ENCODE measurements at regions not wholly inside any gene's neighbourhood (a gene's known extent, or its start where the extent isn't known, plus 50 kb on each side); places are given as distances from the start of the nearest gene placed in this dataset.
"Not testable (repeated sequence)": the region's sequence is repeated elsewhere in the genome, so short reads cannot be mapped to it uniquely, and the experiment has no call there.

DNA sequence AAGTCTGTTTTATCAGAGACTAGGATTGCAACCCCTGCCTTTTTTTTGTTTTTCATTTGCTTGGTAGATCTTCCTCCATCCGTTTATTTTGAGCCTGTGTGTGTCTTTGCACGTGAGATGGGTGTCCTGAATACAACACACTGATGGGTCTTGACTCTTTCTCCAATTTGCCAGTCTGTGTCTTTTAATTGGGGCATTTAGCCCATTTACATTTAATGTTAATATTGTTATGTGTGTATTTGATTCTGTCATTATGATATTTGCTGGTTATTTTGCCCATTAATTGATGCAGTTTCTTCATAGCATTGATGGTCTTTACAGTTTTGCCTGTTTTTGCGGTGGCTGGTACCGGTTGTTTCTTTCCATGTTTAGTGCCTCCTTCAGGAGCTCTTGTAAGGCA lies 116.0 kb upstream of the PALM2AKAP2 start:
- TF ChIP-seq, protein P1, sequence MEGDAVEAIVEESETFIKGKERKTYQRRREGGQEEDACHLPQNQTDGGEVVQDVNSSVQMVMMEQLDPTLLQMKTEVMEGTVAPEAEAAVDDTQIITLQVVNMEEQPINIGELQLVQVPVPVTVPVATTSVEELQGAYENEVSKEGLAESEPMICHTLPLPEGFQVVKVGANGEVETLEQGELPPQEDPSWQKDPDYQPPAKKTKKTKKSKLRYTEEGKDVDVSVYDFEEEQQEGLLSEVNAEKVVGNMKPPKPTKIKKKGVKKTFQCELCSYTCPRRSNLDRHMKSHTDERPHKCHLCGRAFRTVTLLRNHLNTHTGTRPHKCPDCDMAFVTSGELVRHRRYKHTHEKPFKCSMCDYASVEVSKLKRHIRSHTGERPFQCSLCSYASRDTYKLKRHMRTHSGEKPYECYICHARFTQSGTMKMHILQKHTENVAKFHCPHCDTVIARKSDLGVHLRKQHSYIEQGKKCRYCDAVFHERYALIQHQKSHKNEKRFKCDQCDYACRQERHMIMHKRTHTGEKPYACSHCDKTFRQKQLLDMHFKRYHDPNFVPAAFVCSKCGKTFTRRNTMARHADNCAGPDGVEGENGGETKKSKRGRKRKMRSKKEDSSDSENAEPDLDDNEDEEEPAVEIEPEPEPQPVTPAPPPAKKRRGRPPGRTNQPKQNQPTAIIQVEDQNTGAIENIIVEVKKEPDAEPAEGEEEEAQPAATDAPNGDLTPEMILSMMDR (IDR thresholded peaks at IDR 0.05) = not testable (repeated sequence)
- not testable (repeated sequence) for TF ChIP-seq POLR2A (IDR thresholded peaks at IDR 0.05)

Measured in heart left ventricle (tissue), 13 donors.